HG02798 (cell line): ENCODE measurements at regions not wholly inside any gene's neighbourhood (a gene's known extent, or its start where the extent isn't known, plus 50 kb on each side); places are given as distances from the start of the nearest gene placed in this dataset.
"Not testable (repeated sequence)": the region's sequence is repeated elsewhere in the genome, so short reads cannot be mapped to it uniquely, and the experiment has no call there.

ENCODE experiments used
- ATAC-seq: cut with Tn5 transposase; IDR thresholded peaks from one replicate; pipeline ENCODE4 v1.9.1; 2021; ENCODE audit warnings: mild to moderate bottlenecking; ENCODE audit not compliant: unreplicated experiment, poor library complexity

GRCh38 chr9:41367301-41367700 is 178.2 kb upstream of the ZNG1F start:
- not testable (repeated sequence) for ATAC-seq

- ATAC-seq: not testable (repeated sequence)
Measured at GRCh38 chr9:41361790-41362189, 172.7 kb upstream of the ZNG1F start.

DNA sequence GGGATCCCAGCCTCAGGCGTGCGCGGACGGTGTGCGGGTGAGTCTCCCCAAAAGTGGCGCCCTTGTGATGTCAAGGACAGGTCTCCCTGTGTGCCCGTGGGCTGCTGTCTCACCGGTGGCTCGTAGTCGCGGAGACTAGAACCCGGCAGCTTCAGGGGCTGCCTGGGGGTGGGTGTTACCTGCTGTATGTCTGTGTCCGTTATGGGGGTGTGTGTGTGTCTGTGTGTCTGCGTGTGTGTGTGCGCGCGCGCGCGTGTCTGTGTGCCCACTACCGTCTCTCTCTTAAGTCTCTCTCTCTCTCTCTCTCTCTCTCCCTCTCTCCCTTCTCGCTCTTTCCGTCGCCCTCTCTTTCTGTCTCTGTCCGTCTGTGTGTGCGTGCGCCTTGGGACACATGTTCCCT is 170.0 kb upstream of the ZNG1F start:
- not testable (repeated sequence) for ATAC-seq

DNA sequence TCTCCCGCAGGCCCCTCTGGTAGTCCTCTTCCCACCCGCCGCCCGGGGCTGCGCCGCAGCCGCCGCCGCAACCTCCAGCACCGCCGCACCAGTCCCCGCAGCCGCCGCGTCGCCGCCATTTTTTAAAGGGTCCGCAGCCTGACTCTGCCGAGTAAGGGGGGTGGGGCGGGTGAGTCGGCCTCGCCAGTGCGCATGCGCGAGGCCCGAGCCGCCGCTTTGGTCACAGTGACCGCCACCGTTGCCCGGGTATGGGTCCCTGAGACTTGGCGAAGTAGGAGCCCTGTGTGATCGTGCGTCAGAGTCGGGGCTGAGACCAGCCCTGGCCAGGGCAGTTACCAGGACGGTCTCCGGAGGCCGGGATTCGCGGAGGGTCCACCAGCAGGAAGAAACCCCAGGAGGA is 169.6 kb upstream of the ZNG1F start:
- ATAC-seq: not testable (repeated sequence)

GRCh38 chr9:41357918-41358404 is 168.8 kb upstream of the ZNG1F start:
- not testable (repeated sequence) for ATAC-seq

DNA sequence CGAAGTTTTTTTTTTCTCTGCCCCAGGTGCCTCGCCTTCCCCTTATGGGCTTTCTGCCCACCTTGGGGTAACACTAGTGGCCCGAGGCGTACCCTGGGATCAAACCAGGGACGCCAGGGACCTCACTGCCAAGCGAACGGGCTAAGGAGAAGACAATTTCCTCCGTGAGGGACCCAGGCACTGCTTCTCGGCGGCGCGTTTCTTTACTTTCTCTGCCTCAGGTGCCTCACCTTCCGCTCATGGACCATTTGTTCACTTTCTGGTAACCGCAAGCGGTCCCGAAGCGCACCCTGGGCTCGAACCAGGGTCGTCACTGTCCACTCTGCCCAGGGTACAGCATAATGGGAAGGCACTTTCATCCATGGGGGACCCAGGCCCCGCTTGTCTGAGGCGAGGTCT is 168.2 kb upstream of the ZNG1F start:
- not testable (repeated sequence) for ATAC-seq

DNA sequence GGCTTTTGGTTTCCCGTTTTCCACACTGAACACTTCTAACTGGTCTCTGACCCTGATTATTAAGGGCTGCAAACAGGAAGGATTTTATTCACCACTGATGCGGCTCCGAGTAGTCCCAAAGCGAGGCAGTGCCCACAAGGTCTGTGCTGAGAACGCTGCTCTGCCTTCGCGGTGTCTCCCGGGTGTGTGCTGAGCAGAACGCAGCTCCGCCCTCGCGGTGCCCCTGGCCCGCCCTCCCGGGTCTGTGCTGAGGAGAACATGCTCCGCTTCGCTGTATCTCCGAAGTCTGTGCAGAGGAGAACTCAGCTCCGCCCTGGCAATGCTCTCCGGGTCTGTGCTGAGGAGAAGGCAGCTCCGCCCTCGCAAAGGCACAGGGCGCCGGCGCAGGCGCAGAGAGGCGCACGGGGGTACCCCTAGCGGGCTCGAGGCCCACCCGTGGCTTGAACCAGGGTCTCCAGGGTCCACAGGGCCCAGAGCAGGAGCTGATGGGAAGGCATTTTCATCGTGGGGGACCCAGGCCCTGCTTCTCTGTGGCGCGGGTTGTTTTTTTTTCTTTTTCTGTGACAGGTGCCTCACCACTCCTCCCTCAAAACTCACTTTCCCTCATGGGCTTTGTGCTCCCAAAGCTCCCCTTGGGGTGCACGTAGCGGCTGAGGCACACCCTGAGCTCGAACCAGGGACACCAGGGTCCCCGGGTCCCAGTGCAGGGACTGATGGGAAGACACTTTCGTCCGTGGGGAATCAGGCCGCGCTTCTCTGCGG is 167.7 kb upstream of the ZNG1F start:
- peak; percentile 56 for ATAC-seq

- not testable (repeated sequence) for ATAC-seq
Measured at GRCh38 chr9:41355712-41356450, 166.8 kb upstream of the ZNG1F start.

DNA sequence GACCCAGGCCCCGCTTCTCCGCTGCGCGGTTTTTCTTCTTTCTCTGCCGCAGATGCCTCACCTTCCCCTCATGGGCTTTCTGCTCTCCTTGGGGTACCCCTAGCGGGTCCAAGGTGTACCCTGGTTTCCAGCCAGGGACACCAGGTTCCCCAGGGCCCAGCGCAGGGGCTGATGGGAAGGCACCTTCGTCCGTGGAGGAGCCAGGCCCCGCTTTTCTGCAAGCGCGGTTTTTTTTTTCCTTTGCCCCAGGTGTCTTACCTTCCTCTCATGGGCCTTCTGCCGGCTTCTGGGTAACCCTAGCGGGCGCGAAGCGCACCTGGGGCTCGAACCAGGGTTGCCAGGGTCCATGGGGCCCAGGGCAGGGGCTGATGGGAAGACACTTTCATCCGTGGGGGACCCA is 165.9 kb upstream of the ZNG1F start:
- not testable (repeated sequence) for ATAC-seq

- ATAC-seq: not testable (repeated sequence)
Measured at GRCh38 chr9:41354060-41354934, 165.2 kb upstream of the ZNG1F start.

DNA sequence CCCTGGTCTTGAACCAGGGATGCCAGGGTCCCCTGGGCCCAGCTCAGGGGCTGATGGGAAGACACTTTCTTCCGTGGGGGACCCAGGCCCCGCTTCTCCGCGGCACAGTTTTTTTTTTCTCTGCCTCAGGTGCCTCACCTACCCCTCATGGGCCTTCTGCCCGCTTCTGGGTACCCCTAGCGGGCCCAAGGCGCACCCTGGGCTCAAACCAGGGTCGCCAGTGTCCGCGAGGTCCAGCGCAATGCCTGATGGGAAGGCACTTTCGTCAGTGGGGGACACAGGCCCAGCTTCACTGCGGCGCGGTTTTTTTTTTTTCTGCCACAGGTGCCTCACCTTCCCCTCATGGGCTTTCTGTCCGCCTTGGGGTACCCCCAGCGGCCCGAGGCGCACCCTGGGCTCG is 163.9 kb upstream of the ZNG1F start:
- not testable (repeated sequence) for ATAC-seq

DNA sequence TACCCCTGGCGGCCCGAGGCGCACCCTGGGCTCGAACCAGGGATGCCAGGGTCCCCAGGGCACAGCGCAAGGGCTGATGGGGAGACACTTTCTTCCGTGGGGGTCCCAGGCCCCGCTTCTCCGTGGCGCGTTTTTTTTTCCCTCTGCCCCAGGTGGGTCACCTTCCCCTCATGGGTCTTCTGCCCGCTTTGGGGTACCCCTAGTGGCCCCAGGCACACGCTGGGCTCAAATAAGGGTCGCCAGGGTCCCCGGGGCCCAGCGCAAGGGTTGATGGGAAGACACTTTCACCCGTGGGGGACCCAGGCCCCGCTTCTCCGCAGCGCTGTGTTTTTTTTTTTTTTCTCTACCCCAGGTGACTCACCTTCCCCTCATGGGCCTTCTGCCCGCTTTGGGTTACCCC is 163.3 kb upstream of the ZNG1F start:
- not testable (repeated sequence) for ATAC-seq

DNA sequence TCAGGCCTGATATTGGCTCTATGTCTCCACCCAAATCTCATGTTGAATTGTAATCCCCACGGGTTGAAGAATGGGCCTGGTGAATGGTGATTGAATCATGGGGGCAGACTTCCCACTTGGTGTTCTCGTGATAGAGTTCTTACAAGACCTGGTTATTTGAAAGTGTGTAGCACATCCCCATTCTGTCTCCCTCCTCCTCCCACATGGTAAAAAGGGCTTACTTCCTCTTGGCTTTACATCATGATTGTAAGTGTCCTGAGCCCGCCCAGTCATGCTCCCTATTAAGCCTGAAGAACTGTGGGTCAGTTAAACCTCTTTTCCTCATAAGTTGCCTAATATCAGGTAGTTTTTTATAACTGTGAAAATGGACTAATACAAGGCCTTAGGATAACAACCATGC is 158.8 kb upstream of the ZNG1F start:
- not testable (repeated sequence) for ATAC-seq

- ATAC-seq: not testable (repeated sequence)
Measured at GRCh38 chr9:41332562-41332961, 143.4 kb upstream of the ZNG1F start.

GRCh38 chr9:41321277-41321676 is 132.2 kb upstream of the ZNG1F start:
- not testable (repeated sequence) for ATAC-seq

GRCh38 chr9:41308953-41309352 is 119.8 kb upstream of the ZNG1F start:
- not testable (repeated sequence) for ATAC-seq

- not testable (repeated sequence) for ATAC-seq
Measured at GRCh38 chr9:41285744-41286143, 96.6 kb upstream of the ZNG1F start.

DNA sequence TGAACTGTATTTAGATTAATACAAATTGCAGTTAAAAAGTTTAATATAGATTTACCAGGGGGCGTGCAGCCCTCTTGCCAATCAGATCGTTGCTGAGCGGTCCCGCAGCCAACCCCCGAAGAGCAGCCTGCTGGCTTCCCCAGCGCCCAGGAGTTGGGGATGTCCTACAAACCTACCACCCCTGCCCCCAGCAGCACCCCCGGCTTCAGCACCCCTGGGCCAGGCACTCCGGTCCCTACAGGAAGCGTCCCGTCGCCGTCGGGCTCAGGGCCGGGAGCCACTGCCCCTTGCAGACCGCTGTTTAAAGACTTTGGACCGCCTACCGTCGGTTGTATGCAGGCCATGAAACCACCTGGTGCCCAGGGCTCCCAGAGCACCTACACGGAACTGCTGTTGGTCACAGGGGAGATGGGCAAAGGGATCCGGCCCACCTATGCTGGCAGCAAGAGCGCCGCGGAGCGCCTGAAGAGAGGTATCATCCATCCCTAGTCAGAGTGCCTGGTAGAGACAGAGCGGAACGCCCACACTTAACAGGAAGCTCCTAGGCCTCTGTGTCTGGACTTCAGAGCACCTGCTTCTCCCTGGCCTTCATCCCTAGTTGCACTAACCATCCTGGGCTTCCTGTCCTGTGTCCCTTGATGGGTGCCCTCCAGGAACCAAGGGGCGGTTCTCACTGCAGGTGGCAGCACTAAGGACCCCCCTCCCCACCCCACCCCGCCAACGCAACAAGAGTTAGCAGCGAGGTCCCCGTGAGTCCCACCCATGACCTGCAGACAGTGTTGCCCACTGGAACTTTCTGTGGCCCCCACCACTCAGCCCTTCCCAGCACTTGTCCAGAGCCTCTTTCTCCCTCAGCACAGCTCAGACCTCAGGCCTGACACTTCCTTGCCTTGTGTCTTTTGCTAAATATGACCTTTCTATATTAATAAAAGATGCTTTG is 91.5 kb upstream of the ZNG1F start:
- ATAC-seq: not testable (repeated sequence)

DNA sequence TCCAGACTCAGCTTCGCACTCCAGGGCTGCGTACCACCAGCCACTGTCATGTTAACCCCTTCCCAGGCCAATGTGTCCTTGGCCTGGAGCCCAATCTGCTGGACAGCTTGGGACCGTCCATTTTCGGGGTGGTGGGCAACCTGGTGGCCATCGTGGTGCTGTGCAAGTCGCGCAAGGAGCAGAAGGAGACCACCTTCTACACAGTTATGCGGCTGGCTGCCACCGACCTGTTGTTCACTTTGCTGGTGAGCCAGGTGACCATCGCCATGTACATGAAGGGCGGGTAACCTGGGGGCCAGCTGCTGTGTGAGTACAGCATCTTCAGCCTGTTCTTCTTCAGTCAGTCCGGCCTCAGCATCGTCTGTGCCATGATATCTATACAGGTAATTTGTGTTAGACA is 90.3 kb upstream of the ZNG1F start:
- not testable (repeated sequence) for ATAC-seq
